Stimulated activated CD4-positive, alpha-beta T cell treated with anti-CD3 and anti-CD28 coated beads, Interleukin-1b, Interleukin-23, amount 100 ng/mL, for 24 hours (primary cell): ENCODE measurements at regions not wholly inside any gene's neighbourhood (a gene's known extent, or its start where the extent isn't known, plus 50 kb on each side); places are given as distances from the start of the nearest gene placed in this dataset.

ENCODE experiments used
- DNase-seq, 4 experiments: peaks; one replicate each; pipeline ENCODE4 v3.0.0-alpha.2; 2020; ENCODE audit warnings: low read depth in 4 of 4, low spot score in 1 of 4

GRCh38 chr10:4353059-4353655, 472.9 kb upstream of the AKR1E2 start:
- no peak for DNase-seq

GRCh38 chr10:4352414-4352961, 473.5 kb upstream of the AKR1E2 start:
- no peak for DNase-seq

GRCh38 chr10:4351723-4352413, 474.1 kb upstream of the AKR1E2 start:
- no peak for DNase-seq

GRCh38 chr10:4347397-4347796, 478.6 kb upstream of the AKR1E2 start:
- no peak for DNase-seq

- DNase-seq, result no peak
Measured at GRCh38 chr10:4345877-4346646, 479.9 kb upstream of the AKR1E2 start.

GRCh38 chr10:4344492-4344994, 481.5 kb upstream of the AKR1E2 start:
- peak; percentile 1 to 37 (median 16) for DNase-seq

GRCh38 chr10:4343873-4344272, 482.1 kb upstream of the AKR1E2 start:
- DNase-seq, result no peak

DNA sequence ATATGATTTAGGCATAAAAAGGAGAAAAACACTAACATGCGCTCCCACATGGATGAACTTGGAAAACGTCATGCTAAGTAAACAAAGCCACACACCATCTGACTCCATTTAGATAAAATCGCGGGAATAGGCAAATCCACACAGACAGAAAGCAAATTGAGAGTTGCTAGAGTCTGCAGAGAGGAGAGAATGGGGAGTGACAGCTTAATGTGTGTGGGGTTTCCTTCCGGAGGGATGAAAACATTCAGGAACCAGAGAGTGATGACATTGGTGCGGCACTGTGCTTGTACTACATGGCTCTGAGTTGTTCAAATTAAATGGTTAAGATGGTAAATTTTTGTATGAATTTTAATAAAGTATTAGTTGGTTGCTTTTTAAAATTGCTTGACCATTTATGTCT, 482.9 kb upstream of the AKR1E2 start:
- DNase-seq, result no peak

GRCh38 chr10:4338768-4339167, 487.2 kb upstream of the AKR1E2 start:
- DNase-seq, result no peak

DNA sequence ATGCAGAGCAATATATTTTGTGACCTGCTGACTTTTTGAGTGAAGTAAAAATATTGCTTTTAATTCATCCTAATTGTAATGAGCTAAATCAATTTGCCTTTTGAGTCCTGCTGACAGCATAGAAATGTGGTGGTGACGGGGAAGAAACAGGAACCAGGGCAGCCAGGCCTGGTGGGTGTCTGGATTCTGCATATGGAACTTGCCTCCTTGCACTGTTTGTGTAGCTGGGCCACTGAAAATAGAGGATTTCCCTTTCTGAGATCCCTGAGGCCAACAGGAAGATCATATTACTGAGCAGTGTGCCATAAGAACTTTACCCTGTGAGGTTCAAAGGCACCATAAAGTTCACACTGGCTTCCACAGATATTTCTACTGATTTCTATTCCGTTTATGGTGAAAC, 488.4 kb upstream of the AKR1E2 start:
- DNase-seq, result no peak

- DNase-seq, result no peak
Measured at GRCh38 chr10:4334871-4335270, 491.1 kb upstream of the AKR1E2 start.

DNA sequence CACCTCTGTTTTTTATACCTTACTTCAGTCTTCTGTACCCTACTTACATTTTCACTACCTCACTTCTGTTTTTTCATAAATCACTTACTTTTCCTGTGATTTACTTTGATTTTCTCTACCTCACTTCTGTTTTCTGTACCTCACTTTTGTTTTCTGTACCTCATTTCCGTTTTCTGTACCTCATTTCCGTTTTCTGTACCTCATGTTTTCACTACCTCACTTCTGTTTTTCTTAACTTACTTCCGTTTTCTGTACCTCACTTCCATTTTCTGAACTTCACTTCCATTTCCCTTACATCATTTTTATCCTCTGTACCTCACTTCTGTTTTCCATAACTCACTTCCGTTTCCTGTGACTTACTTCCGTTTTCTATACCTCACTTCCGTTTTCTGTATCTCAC, 492.0 kb upstream of the AKR1E2 start:
- no peak for DNase-seq

DNA sequence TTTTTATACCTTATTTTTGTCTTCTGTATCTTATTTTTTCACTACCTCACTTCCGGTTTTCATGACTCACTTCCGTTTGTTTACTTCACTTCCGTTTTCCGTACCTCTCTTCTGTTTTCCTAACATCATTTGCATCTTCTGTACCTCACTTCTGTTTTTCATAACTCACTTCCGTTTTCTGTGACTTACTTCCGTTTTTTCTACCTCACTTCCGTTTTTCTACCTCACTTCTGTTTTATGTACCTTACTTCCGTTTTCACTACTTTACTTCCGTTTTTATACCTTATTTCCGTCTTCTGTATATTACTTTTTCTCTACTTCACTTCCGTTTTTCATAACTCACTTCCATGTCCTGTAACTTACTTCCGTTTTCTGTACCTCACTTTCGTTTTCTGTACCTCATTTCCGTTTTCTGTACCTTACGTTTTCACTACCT, 492.5 kb upstream of the AKR1E2 start:
- no peak for DNase-seq

DNA sequence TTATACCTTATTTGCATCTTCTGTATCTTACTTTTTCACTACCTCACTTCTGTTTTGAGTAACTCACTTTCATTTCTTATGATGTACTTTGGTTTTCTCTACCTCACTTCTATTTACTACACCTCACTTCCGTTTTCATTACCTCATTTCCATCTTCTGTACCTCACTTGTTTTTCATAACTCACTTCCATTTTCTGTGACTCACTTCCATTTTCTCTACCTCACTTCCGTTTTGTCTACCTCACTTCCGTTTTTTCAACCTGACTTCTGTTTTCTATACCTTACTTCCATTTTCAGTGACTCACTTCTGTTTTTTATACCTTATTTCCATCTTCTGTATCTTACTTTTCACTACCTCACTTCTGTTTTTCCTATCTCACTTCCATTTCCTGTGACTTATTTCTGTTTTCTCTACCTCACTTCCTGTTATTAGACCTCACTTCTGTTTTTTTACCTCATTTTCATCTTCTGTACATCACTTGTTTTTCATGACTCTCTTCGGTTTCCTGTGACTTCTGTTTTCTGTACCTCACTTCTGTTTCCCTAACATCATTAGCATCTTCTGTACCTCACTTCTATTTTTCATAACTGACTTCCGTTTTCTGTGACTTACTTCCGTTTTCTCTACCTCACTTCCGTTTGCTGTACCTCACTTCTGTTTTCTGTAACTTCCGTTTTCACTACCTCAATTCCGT, 493.1 kb upstream of the AKR1E2 start:
- DNase-seq, result no peak

DNA sequence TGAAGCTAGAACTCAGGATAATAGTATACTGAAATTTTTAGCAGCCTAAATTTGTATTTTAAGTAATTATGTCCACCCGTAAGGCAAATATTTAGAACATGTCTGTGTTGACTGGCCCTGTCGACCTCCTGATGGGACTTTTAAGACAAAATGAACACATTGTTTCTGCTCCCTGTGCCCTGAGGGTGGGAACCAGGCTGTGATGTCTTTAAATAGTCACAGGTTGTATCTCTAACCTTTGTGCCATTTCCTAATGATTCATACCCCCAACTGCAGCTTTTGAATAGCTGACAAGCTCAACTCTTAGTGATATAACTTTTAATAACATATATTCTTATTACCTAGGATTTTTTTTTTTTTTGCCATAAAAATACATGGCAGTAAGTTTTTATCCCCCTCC, 494.9 kb upstream of the AKR1E2 start:
- no peak for DNase-seq

DNA sequence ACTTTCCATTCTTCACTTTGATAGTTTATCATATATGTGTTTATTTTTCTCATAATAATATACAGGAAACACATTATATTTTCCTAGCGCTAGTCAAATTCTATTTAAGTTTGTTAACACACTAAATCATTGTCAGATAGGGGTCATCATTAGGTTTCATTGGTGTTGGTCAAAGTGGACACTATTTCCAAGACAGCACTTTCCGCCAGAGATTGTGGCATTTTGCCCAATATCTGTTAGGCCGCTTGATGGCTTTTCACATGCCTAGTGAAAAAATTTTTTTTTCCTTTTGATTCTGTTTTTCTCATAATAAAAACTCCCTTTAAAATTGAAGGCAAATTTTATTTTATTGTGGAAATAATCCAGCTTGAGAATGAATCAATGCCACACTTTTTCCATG, 495.4 kb upstream of the AKR1E2 start:
- no peak for DNase-seq

DNA sequence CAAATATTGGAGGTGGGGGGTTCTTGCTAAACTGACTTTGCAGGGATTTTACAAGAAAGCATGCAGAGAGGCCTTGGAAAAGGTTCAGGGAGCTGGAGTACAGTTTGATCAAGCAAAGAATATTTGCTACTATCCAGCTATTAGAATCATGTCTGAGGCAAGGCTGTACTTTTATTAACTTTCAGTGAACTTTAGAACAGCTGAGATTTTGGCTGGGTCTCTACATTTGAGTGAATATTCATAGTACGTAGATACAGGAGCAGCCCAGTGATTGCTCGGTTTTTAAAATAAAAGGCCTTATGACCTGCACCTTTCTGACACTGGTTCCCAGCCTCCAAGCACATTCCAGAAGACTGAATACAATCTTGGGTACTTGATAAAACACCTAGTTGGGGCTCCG, 496.8 kb upstream of the AKR1E2 start:
- no peak for DNase-seq

DNA sequence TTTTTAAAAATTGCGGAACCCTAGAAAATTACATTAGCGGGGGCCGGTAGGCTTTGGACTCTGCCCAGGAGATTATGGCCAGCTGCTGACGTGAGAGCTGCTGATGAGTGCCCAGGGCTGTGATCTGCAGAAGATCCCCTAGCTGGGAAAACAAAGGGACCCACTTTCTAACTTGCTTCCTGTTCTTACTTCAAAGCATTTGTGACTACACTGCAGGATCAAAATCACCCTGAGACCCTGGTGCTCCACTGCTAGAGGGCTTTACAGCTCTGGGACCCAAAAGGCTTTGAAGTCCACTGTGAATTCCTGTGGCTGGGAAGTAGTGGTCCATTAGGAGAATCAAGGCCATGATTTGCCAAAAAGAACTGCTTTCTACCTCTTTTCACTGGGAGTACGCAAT, 499.4 kb upstream of the AKR1E2 start:
- DNase-seq, result no peak

DNA sequence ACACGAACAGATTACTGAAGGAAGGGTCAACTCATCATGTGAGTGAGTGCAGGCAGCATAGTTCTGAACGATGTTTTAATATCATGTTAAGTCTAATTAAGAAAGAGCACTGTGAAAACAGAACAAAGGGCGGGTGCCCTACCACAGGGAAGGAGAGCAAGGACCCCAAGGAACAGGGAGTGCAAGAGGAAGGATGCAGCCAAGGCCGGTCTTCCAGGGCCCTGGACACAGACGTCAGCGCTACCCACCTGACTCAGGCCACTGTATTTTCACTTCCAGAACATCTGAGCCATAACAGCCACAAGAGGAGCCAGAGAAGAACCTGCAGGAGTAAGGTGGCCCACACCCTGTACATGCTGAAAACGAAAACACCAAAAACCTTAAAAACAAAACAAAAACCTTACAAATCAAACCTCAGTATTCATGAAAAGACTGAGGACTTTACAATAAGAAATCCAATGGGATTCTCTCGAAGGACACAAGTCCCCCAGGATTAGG, 506.1 kb upstream of the AKR1E2 start:
- no peak for DNase-seq

DNA sequence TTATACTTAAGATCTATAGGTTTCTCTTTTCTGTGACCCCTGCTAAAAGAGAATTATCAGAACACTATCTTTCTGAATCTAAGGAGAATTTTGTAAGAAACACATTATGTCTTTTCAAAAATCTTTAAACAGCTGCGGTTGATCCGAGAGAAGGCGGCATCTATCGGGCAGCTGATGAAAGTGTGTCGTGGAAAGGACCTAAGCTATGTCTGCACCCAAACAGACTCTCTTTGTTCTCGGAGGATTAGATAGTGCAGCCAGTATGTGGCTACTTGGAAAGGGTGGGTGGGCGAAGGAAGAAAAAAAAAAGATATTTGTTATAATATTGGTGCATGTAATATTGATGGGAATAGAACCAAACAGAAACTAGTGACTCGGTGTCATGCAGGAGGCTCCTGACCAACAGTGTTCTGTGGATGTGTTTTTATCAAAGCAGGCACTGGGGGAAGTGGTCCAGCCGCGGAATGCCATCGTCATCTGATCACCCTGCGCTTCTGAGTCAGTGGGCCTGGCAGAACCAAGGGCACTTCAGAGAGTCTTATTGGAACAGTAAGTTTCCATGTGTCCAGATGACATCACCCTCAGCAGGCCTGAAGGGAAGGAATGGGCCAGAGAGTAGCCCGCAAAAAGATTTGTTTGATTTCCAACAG, 509.7 kb upstream of the AKR1E2 start:
- no peak for DNase-seq

GRCh38 chr10:4315551-4315950, 510.5 kb upstream of the AKR1E2 start:
- no peak for DNase-seq
